PC-3 (cell line): ENCODE measurements at regions not wholly inside any gene's neighbourhood (a gene's known extent, or its start where the extent isn't known, plus 50 kb on each side); places are given as distances from the start of the nearest gene placed in this dataset.

Experiments used
- EZH2 ChIP-seq: fragments of 300-600 bp; sonication (generic); IDR thresholded peaks from one replicate; pipeline ENCODE4 v1.6.1; 2017; ENCODE audit warnings: antibody characterized with exemption, mild to moderate bottlenecking, low read length; ENCODE audit not compliant: unreplicated experiment
- EZH2phosphoT487 ChIP-seq: fragments of 300-600 bp; sonication (generic); IDR thresholded peaks from 2 replicates; pipeline ENCODE4 v1.6.1; 2018; ENCODE audit warnings: mild to moderate bottlenecking, antibody characterized with exemption, low read length, borderline replicate concordance
- TF ChIP-seq, protein P1 (sequence below): fragments of 300-600 bp; sonication (generic); conservative IDR thresholded peaks from 2 replicates; pipeline ENCODE4 v1.5.1; 2017; ENCODE audit warnings: antibody characterized with exemption, low read depth, mild to moderate bottlenecking, low read length

- TF ChIP-seq, protein P1, sequence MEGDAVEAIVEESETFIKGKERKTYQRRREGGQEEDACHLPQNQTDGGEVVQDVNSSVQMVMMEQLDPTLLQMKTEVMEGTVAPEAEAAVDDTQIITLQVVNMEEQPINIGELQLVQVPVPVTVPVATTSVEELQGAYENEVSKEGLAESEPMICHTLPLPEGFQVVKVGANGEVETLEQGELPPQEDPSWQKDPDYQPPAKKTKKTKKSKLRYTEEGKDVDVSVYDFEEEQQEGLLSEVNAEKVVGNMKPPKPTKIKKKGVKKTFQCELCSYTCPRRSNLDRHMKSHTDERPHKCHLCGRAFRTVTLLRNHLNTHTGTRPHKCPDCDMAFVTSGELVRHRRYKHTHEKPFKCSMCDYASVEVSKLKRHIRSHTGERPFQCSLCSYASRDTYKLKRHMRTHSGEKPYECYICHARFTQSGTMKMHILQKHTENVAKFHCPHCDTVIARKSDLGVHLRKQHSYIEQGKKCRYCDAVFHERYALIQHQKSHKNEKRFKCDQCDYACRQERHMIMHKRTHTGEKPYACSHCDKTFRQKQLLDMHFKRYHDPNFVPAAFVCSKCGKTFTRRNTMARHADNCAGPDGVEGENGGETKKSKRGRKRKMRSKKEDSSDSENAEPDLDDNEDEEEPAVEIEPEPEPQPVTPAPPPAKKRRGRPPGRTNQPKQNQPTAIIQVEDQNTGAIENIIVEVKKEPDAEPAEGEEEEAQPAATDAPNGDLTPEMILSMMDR, result no peak
- TF ChIP-seq EZH2 (no peak), EZH2phosphoT487 (no peak)
Measured at GRCh38 chr12:23039834-23040233, 414.9 kb downstream of the ETNK1 start.
